DMS 273 (cell line): ENCODE measurements at regions not wholly inside any gene's neighbourhood (a gene's known extent, or its start where the extent isn't known, plus 50 kb on each side); places are given as distances from the start of the nearest gene placed in this dataset.
A peak's percentile ranks its signal among the peaks of the same experiment; 100 is the strongest.

Source experiments
- DNase-seq: peaks from one replicate; lab custom pipeline; 2025; ENCODE audit not compliant: unreplicated experiment; lab: John Stamatoyannopoulos, UW

GRCh38 chr1:8147956-8148355, 121.8 kb upstream of the ERRFI1 start:
- peak; percentile 7 for DNase-seq

- no peak for DNase-seq
Observed at GRCh38 chr1:8146257-8146855, 120.2 kb upstream of the ERRFI1 start.

- peak; percentile 5 for DNase-seq
Observed at GRCh38 chr1:8145545-8146202, 119.6 kb upstream of the ERRFI1 start.

- DNase-seq: no peak
Observed at GRCh38 chr1:8144323-8144722, 118.2 kb upstream of the ERRFI1 start.

- no peak for DNase-seq
Observed at GRCh38 chr1:8142955-8143629, 117.0 kb upstream of the ERRFI1 start.

GRCh38 chr1:8139941-8140340, 113.8 kb upstream of the ERRFI1 start:
- DNase-seq: no peak

- no peak for DNase-seq
Observed at GRCh38 chr1:8139383-8139782, 113.3 kb upstream of the ERRFI1 start.

- no peak for DNase-seq
Observed at GRCh38 chr1:8138673-8139072, 112.6 kb upstream of the ERRFI1 start.

GRCh38 chr1:8137481-8138244, 111.6 kb upstream of the ERRFI1 start:
- DNase-seq: no peak

- DNase-seq: no peak
Observed at GRCh38 chr1:8136766-8137165, 110.7 kb upstream of the ERRFI1 start.

- no peak for DNase-seq
Observed at GRCh38 chr1:8135250-8135649, 109.1 kb upstream of the ERRFI1 start.

GRCh38 chr1:8134546-8135235, 108.6 kb upstream of the ERRFI1 start:
- no peak for DNase-seq

GRCh38 chr1:8133657-8134430, 107.7 kb upstream of the ERRFI1 start:
- DNase-seq: peak; percentile 15

GRCh38 chr1:8133190-8133589, 107.1 kb upstream of the ERRFI1 start:
- DNase-seq: no peak

GRCh38 chr1:8127171-8127641, 101.1 kb upstream of the ERRFI1 start:
- no peak for DNase-seq

GRCh38 chr1:8122477-8123407, 96.6 kb upstream of the ERRFI1 start:
- no peak for DNase-seq

- DNase-seq: no peak
Observed at GRCh38 chr1:8122160-8122476, 96.0 kb upstream of the ERRFI1 start.

- no peak for DNase-seq
Observed at GRCh38 chr1:8121261-8122159, 95.4 kb upstream of the ERRFI1 start.
